Tibial nerve (tissue), 4 donors: ENCODE measurements at regions not wholly inside any gene's neighbourhood (a gene's known extent, or its start where the extent isn't known, plus 50 kb on each side); places are given as distances from the start of the nearest gene placed in this dataset.

Experiments used
- DNase-seq, 2 donors: peaks; one replicate each; pipeline ENCODE4 v3.0.0-alpha.2; 2019; ENCODE audit warnings: low spot score in 2 of 2
- H3K27ac ChIP-seq, 4 donors: fragments of 200-600 bp; sonication (generic) in 3 of 4; one replicate each; pipeline ENCODE4 v1.5.1; 2017 to 2019; ENCODE audit warnings: mild to moderate bottlenecking in 1 of 4
- H3K27me3 ChIP-seq, 2 donors: fragments of 200-600 bp; sonication (generic) in 1 of 2; one replicate each; pipeline versions ENCODE4 v1.5.1 to v1.6.0; 2017 to 2019
- H3K36me3 ChIP-seq, 3 donors: fragments of 200-600 bp; sonication (generic); one replicate each; pipeline ENCODE4 v1.5.1; 2018 to 2019
- H3K4me1 ChIP-seq, 4 donors: fragments of 200-600 bp; sonication (generic) in 3 of 4; one replicate each; pipeline ENCODE4 v1.5.1; 2017 to 2019
- H3K4me3 ChIP-seq, 4 donors: fragments of 200-600 bp; sonication (generic) in 3 of 4; one replicate each; pipeline ENCODE4 v1.5.1; 2017 to 2019; ENCODE audit warnings: mild to moderate bottlenecking in 1 of 4, moderate library complexity in 1 of 4
- H3K9me3 ChIP-seq, 4 donors: fragments of 200-600 bp; sonication (generic) in 3 of 4; one replicate each; pipeline ENCODE4 v1.5.1; 2017 to 2019
- CTCF ChIP-seq, 5 experiments: fragments of 200-600 bp in 3 of 5; fragments of 450-650 bp in 2 of 5; sonication (generic) in 3 of 5; IDR thresholded peaks; one replicate each; pipeline ENCODE4 v1.5.1; 2016 to 2019; ENCODE audit warnings: antibody characterized with exemption in 5 of 5, mild to moderate bottlenecking in 3 of 5, moderate library complexity in 2 of 5
- EP300 ChIP-seq, 2 donors: sonication (generic); formaldehyde crosslinking; IDR thresholded peaks; one replicate each; pipeline ENCODE4 v1.6.1; 2017; ENCODE audit warnings: antibody characterized with exemption in 2 of 2, mild to moderate bottlenecking in 1 of 2
- POLR2A ChIP-seq, 2 donors: fragments of 450-650 bp; IDR thresholded peaks; one replicate each; pipeline ENCODE4 v1.6.1; 2017; ENCODE audit warnings: antibody characterized with exemption in 2 of 2, mild to moderate bottlenecking in 2 of 2, moderate library complexity in 2 of 2
- WGBS, 2 donors: methylation state at CpG; one replicate each; pipeline ENCODE4 v1.1.5; 2018; 5-methylcytosine and 5-hydroxymethylcytosine counted together

GRCh38 chr5:62681117-62681850 is 102.7 kb downstream of the LRRC70 start:
- H3K4me1 ChIP-seq = no peaks in the 10 kb centered on the region
- H3K27ac ChIP-seq = no peak overlapping the region
- peaks cover 0 to 35% (median 0%) of the 10 kb centered on the region in 4 donors for H3K9me3 ChIP-seq
- no peak for DNase-seq
- no peaks in the 10 kb centered on the region for H3K27me3 ChIP-seq
- no peak overlapping the region for H3K4me3 ChIP-seq
- H3K36me3 ChIP-seq = no peaks in the 10 kb centered on the region
- TF ChIP-seq CTCF (IDR thresholded peaks at IDR 0.05) = no peak
- TF ChIP-seq POLR2A (IDR thresholded peaks at IDR 0.05) = no peak
- no peak for TF ChIP-seq EP300 (IDR thresholded peaks at IDR 0.05)
- WGBS, 2 donors = 49 to 52% methylated on average over 3 of the region's 3 CpGs

GRCh38 chr5:62680121-62680520 is 101.5 kb downstream of the LRRC70 start:
- H3K4me1 ChIP-seq = no peaks in the 10 kb centered on the region
- TF ChIP-seq EP300 (IDR thresholded peaks at IDR 0.05) (no peak), CTCF (IDR thresholded peaks at IDR 0.05) (no peak), POLR2A (IDR thresholded peaks at IDR 0.05) (no peak)

More at GRCh38 chr5:62680121-62680520, 101.5 kb downstream of the LRRC70 start:
- no peak for DNase-seq
- H3K27me3 ChIP-seq = no peaks in the 10 kb centered on the region
- no peaks in the 10 kb centered on the region for H3K36me3 ChIP-seq
- no peak overlapping the region for H3K4me3 ChIP-seq
- H3K27ac ChIP-seq = no peak overlapping the region
- H3K9me3 ChIP-seq = peaks cover 0 to 35% (median 0%) of the 10 kb centered on the region in 4 donors
